ENCODE measurements at regions not wholly inside any gene's neighbourhood (a gene's known extent, or its start where the extent isn't known, plus 50 kb on each side); places are given as distances from the start of the nearest gene placed in this dataset.

DNA sequence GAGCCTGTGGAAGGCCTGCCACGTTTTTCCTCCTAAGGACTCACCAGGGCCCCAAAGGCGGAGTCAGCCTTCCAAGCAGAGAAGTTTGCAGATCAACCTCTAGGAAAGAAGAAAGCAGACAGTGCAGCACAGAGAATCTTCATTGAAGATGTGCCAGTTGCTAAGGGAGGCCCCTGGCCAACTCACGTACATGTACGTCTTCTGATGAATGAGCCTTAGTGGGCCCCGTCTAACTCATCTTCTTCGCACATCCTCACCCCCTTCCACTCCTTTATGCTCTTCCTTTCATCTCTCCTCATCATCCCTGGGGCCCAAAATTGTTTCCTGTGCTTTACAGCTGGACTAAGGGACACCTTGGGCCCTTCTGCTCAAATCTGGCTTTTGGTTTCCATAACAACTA is 703.0 kb upstream of the TBX3 start:
- POLR2A ChIA-PET = no interaction called here
- no peak for DNase-seq (ENCODE audit: extremely low spot score)
- CTCF ChIA-PET = no interaction called here
- TF ChIP-seq, protein P1, sequence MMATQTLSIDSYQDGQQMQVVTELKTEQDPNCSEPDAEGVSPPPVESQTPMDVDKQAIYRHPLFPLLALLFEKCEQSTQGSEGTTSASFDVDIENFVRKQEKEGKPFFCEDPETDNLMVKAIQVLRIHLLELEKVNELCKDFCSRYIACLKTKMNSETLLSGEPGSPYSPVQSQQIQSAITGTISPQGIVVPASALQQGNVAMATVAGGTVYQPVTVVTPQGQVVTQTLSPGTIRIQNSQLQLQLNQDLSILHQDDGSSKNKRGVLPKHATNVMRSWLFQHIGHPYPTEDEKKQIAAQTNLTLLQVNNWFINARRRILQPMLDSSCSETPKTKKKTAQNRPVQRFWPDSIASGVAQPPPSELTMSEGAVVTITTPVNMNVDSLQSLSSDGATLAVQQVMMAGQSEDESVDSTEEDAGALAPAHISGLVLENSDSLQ (IDR thresholded peaks at IDR 0.05) = no peak
- TF ChIP-seq HDGF (IDR thresholded peaks at IDR 0.05; ENCODE audit: borderline replicate concordance) = no peak
- TF ChIP-seq ARNT (IDR thresholded peaks at IDR 0.05) = no peak
- TF ChIP-seq LEF1 (IDR thresholded peaks at IDR 0.05; ENCODE audit: borderline replicate concordance) = no peak
- TF ChIP-seq SP1 (IDR thresholded peaks at IDR 0.05) = no peak
- no peak for TF ChIP-seq ELF4 (IDR thresholded peaks at IDR 0.05)
- TF ChIP-seq BHLHE40 (IDR thresholded peaks at IDR 0.05; ENCODE audit: borderline replicate concordance) = no peak
- TF ChIP-seq FOXA1 (IDR thresholded peaks at IDR 0.05) = no peak

DNA sequence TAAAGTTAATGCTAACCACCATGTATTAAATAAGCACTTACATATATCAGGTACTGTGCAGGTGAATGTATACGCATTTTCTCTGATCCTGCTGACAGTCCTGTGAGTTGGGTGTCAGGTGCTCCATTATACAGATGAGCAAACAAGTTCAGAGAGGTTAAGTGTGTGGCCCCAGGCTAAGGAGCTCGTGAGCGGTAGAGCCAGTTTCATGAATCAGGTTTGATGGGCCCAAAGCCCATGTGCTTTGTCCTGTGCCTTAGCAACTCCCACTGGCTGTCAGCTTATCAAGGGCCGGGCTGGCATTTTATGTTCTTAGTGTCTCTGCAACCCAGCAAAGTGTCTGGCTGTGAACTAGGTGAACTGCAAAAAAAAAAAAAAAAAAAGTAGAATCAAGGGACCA is 701.2 kb upstream of the TBX3 start:
- POLR2A ChIA-PET = no interaction called here
- TF ChIP-seq ELF4 (IDR thresholded peaks at IDR 0.05) (no peak), FOXM1 (IDR thresholded peaks at IDR 0.05; ENCODE audit: borderline replicate concordance) (no peak), NFRKB (IDR thresholded peaks at IDR 0.05) (no peak), L3MBTL2 (conservative IDR thresholded peaks at IDR 0.05) (no peak), HDGF (IDR thresholded peaks at IDR 0.05; ENCODE audit: borderline replicate concordance) (no peak), SP1 (IDR thresholded peaks at IDR 0.05) (no peak), BHLHE40 (IDR thresholded peaks at IDR 0.05; ENCODE audit: borderline replicate concordance) (no peak), LEF1 (IDR thresholded peaks at IDR 0.05; ENCODE audit: borderline replicate concordance) (no peak), CTBP1 (IDR thresholded peaks at IDR 0.05; ENCODE audit: borderline replicate concordance) (no peak), FOXK2 (IDR thresholded peaks at IDR 0.05) (no peak), FOXA1 (IDR thresholded peaks at IDR 0.05) (no peak), ZNF384 (IDR thresholded peaks at IDR 0.05) (no peak), SUZ12 (IDR thresholded peaks at IDR 0.05) (no peak)
- TF ChIP-seq, protein P1 (IDR thresholded peaks at IDR 0.05) = no peak
- no peak for DNase-seq (ENCODE audit: extremely low spot score)
- CTCF ChIA-PET = no interaction called here

DNA sequence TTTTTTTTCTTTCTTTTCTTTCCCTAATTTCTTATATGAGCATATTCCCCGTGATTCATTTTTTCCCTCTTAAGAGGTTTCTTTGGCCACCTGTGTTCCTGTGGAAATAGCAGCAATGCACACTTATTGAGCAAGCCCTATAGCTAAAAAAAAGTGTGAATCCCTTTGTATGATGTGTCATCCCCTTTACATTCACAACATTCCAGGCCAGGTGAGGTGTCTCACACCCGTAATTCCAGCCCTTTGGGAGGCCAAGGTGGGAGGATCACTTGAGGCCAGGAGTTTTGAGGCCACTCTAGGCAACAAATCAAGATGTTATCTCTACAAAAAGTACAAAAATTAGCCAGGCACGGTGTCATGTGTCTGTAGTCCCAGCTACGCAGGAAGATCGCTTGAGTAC is 700.4 kb upstream of the TBX3 start:
- TF ChIP-seq NFRKB (IDR thresholded peaks at IDR 0.05) = no peak
- TF ChIP-seq, protein P1 (IDR thresholded peaks at IDR 0.05) = no peak
- TF ChIP-seq ARNT (IDR thresholded peaks at IDR 0.05) = no peak
- no peak for TF ChIP-seq FOXK2 (IDR thresholded peaks at IDR 0.05)
- no peak for TF ChIP-seq L3MBTL2 (conservative IDR thresholded peaks at IDR 0.05)
- no peak for TF ChIP-seq FOXM1 (IDR thresholded peaks at IDR 0.05; ENCODE audit: borderline replicate concordance)
- POLR2A ChIA-PET = no interaction called here
- CTCF ChIA-PET = no interaction called here
- DNase-seq (ENCODE audit: extremely low spot score) = no peak

DNA sequence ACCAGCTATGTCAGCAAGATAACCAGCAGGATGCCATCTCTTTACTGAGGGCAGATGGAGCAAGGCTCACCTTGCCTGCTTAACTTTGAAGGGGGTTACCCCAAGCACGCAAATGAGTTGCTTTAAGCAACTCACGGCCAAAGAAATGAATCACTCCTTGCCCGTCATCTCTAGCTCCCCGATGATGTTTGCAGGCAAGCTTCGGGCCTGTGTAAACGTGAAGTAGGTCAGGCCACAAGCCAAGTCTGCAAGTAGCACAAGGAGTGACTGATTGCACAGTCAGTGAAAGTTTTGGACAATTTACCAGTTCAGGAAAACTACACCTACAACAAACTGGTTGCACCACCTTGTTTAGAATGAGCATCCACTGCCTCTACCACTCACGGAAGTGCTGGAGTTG is 699.7 kb upstream of the TBX3 start:
- POLR2A ChIA-PET = no interaction called here
- CTCF ChIA-PET = no interaction called here
- TF ChIP-seq CTBP1 (IDR thresholded peaks at IDR 0.05; ENCODE audit: borderline replicate concordance) (no peak), ARNT (IDR thresholded peaks at IDR 0.05) (no peak), ZNF384 (IDR thresholded peaks at IDR 0.05) (no peak)
- TF ChIP-seq, protein P1 (IDR thresholded peaks at IDR 0.05) = no peak
- DNase-seq (ENCODE audit: extremely low spot score) = no peak

DNA sequence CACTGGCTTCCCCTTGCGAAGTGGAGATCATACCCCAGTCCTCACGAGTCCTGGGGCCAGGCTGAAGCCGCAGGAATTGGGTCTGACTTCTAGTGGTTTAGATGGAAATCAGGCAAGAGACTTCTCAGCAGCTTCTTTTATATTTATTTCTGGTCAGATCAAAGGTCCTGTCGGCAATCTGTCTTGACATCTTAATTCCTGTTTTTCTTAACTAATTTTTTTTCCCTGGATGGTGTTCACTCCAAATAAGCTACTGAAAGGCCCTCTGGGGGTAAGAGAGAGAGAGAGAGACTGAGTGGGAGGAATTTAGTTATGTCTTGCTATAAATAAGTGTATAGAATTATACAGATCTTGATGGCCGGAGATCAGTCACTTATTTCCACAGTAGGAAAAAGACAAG is 698.7 kb upstream of the TBX3 start:
- DNase-seq (ENCODE audit: extremely low spot score) = no peak
- POLR2A ChIA-PET = no interaction called here
- TF ChIP-seq, protein P1 (IDR thresholded peaks at IDR 0.05) = no peak
- TF ChIP-seq SUZ12 (IDR thresholded peaks at IDR 0.05) (no peak), BHLHE40 (IDR thresholded peaks at IDR 0.05; ENCODE audit: borderline replicate concordance) (no peak), FOXK2 (IDR thresholded peaks at IDR 0.05) (no peak), ZNF384 (IDR thresholded peaks at IDR 0.05) (no peak)
- CTCF ChIA-PET = no interaction called here

DNA sequence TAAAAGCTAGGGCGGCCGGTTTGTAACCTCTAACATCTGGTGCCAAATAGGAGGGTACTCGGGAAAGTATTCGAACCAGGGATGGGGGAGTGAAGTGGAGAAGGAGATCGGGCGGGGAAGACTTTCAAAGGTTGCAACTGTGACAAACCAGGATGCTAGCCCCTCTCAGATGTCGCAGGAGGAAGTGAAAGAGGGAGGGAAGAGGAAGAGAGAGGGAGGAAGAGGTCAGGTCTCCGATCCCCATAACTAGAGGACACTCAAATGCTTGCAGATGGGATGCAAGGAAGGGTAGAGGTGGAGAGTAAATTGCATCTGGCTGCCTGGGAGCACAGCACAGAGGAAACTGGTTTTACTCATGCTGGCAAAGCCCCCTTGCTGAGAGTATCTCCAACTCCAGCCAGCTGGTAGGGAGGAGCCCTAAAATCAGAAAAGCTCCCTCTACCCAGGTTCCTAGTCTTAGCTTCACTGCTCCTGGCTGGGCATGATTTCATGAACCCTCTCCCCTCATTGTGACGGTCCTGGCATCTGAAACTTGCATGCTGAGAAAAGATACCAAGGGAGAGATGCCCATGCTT is 696.7 kb upstream of the TBX3 start:
- POLR2A ChIA-PET = no interaction called here
- TF ChIP-seq SUZ12 (IDR thresholded peaks at IDR 0.05) = no peak
- no peak for TF ChIP-seq BHLHE40 (IDR thresholded peaks at IDR 0.05; ENCODE audit: borderline replicate concordance)
- CTCF ChIA-PET = no interaction called here
- DNase-seq (ENCODE audit: extremely low spot score) = no peak

DNA sequence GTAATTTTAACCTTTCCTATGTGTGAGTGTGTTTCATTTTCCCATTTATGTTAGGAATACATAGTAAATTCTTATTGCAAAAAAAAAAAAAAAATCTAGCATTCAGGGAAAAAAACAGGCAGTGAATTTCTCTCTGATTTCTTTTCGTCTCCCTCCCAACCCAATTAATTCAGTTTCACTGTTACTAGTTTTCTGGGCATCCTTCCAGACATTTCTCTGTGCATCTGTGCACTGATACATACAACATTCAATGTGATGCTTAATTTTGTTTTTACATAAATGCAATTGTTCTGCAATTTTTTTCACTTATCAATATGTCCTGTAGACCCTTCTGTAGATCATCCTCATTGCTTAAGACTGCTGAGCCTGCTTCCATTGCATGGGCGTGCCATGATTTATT is 694.3 kb upstream of the TBX3 start:
- CTCF ChIA-PET = no interaction called here

More for the DNA sequence above, 694.3 kb upstream of the TBX3 start:
- POLR2A ChIA-PET = no interaction called here
- no peak for TF ChIP-seq TARDBP (IDR thresholded peaks at IDR 0.05)
- no peak for TF ChIP-seq ELF4 (IDR thresholded peaks at IDR 0.05)
- TF ChIP-seq SP1 (IDR thresholded peaks at IDR 0.05) = no peak
- TF ChIP-seq BHLHE40 (IDR thresholded peaks at IDR 0.05; ENCODE audit: borderline replicate concordance) = no peak
- TF ChIP-seq SUZ12 (IDR thresholded peaks at IDR 0.05) = no peak
- no peak for TF ChIP-seq ARNT (IDR thresholded peaks at IDR 0.05)
- TF ChIP-seq FOXK2 (IDR thresholded peaks at IDR 0.05) = no peak
- no peak for DNase-seq (ENCODE audit: extremely low spot score)
